GM03348 (cell line): ENCODE measurements at regions not wholly inside any gene's neighbourhood (a gene's known extent, or its start where the extent isn't known, plus 50 kb on each side); places are given as distances from the start of the nearest gene placed in this dataset.
"Not testable (repeated sequence)": the region's sequence is repeated elsewhere in the genome, so short reads cannot be mapped to it uniquely, and the experiment has no call there.

Experiments
- DNase-seq: peaks from one replicate; pipeline ENCODE4 v3.0.0; 2012; ENCODE audit warnings: low spot score

DNA sequence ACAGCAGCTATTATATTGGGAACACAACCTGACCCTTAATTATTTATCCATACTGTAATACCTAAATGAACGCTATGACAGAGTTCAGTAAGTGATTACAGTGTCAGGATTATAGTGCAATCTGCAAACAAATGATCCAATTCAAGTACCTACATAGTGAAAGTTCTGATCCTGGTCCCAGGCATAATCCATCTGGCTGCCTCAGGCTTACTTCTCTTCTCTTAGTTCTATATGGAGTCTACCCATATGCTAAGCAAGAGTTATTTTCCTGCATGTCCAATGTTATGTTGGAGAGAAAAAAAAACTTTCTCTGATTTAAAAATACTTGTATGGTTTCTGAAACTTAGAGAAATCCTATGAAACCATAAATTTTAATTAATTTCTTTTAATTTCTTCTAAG lies 1487.7 kb upstream of the SLC10A2 start:
- no peak for DNase-seq

DNA sequence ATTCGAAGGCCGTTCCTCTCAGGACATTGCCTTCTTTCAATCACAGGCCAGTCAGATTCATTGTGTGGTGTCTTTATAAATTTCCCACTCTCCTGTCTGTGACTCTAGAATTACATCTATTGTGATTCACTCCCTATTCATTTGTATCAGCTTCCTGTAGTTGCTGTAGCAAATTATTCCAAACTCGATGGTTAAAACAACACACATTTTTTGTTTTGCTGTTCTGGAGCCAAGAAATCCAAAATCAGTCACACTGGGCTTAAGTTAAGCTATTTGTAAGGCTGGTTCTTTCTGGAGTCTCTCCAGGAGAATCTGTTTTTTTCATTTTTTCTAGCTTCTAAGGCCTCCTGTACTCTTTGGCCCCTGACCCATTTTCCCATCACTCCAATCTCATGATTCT lies 1487.0 kb upstream of the SLC10A2 start:
- DNase-seq = no peak

DNA sequence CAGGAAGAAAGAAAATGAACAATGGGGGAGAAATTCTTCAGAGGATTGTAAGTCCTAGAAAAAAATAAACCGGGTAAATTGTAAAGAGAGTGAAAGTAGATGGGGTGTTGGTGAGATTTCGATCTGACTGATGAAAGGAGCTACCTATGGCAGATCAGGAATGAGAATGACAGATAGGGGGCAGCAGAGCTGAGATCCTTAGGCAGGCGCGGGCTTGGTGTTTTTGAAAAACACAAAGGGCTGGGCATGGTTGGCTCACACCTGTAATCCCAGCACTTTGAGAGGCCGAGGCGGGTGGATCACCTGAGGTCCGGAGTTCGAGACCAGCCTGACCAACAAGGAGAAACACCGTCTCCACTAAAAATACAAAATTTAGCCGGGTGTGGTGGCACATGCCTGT lies 1468.6 kb upstream of the SLC10A2 start:
- DNase-seq = no peak

DNA sequence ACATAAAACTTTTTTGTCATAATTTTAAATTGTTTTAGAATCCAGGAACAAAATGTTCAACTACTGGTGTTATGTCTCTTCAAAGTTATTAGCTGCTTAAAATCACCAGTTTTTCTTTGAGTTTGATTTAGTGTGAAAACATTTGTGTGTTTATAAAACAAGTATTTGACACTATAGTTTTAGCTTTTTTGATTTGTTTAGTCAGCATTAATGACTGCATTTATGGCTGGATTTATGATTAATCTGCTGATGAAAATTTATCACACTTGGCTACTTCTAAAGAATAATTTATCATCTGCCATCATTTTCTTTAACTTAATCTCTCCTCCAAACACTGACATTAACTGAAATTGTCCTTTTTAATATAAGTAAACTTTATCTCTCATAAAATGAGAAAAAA lies 1465.9 kb upstream of the SLC10A2 start:
- no peak for DNase-seq

DNA sequence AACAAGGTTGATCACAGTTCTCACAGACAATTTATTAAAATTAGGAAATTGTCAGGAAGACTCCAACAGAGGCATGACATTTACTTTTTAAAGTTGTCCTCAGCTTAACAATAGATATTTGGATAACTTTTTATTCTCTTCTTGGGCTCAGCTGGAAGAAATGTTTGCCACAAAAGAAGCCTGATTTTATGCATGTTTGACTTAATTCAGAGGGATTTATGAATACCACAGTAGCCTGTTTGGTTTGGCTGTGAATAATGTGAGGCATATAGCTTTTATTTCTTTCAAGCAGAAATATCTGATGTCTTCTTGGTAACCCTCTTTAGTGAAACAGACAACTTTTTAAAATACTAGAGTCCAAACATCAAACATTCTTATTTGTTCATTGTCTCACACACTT lies 1464.5 kb upstream of the SLC10A2 start:
- no peak for DNase-seq

DNA sequence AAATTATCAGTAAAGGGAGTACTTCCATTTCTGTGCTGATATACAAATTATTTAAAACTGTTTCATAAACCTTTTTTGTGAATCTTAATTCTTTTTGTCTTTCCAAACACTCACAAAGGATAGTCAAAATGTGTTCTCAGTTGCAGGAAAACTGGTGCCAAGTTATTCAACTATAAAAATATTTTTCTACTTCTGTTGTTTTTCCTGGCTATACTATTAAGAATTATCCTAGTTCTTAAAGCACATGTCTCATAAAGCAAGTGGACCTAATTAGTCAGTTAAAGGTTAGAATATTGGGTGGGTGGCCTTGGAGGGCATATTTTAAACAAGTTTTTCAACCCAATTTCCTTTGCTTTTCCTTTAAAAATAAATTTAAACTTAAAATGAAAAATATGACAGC lies 1460.3 kb upstream of the SLC10A2 start:
- DNase-seq = no peak

DNA sequence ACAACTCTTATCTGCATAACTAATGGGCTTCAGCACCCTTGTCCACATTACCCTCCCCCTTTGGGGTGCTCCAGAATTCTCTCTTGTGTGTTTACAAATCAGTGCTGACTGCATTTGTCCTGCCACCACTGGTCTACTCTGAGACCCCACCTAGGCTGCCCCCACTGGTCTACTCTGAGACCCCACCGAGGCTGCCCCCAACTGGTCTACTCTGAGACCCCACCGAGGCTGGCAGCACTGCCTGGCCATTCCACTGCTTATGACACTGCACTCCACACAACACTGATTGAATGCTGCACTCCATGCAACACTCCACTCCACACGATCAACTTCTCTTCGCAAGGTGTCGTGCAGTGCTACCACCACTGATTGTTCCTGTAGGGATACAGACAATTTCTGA lies 1459.2 kb upstream of the SLC10A2 start:
- no peak for DNase-seq

DNA sequence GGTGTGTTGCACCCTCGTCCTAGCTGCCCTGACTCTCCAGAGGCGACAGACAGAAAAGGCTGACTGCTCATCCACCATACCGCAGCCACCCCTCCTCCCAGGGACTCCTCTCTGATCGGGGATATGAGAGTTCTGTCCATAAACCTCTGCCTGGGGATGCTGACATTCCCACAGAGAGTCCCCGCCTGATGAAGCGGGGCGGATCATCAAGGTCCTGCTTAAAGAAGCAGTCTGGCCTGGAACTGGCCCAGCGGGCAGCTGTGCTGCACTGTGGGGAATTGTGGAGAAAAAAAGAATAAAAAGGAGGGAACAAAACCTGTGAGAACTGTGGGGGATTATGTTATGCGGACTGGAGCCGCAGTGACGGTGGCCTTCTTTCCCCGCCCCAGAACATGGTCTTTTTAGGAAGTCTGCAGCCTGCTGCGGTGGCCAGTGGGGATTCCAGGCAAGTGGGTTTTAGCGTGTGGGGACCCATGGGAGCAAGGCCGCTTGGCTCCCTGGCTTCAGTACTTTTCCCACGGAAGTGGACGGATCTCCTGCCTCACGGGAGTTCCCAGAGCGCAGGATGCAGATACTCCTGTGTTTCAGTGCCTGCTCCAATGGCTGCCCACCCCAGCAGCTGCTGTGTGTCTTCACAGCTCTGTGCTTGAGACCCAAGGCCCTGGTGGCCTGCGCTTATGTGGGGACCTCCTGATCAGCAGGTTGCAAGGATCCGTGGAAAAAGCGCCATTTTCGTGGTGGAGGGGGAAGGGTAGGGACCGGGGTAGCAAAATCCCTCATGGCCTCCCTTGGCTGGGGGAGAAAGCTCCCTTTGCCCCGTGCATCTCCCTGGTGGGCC lies 1456.2 kb upstream of the SLC10A2 start:
- DNase-seq = no peak

DNA sequence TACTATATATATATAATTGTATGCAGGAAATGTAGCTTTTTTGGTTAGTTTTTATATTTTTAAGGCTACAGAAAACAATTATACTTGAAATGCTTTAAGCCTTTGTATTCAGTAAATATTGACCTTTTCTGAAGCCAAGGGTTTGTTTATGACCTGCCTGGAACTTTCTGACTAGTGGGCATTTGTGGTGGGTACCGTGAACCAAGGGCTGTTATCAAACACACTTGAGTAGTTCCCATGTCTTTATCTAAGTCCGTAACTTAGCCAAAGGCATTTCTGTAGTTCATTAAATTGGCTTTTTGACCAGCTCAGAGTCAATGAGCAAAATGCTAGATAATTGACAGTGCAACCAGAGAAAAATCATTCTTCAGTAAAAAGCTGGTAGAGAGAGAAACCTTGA lies 1444.2 kb upstream of the SLC10A2 start:
- no peak for DNase-seq

DNA sequence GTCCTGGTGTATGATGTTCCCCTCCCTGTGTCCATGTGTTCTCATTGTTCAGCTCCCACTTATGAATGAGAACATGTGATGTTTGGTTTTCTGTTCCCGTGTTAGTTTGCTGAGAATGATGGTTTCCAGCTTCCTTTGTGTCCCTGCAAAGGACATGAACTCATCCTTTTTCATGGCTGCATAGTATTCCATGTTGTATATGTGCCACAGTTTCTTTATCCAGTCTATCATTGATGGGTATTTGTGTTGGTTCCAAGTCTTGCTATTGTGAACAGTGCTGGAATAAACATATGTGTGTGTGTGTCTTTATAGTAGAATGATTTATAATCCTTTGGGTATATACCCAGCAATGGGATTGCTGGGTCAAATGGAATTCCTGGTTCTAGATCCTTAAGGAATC lies 1427.3 kb upstream of the SLC10A2 start:
- DNase-seq = not testable (repeated sequence)

DNA sequence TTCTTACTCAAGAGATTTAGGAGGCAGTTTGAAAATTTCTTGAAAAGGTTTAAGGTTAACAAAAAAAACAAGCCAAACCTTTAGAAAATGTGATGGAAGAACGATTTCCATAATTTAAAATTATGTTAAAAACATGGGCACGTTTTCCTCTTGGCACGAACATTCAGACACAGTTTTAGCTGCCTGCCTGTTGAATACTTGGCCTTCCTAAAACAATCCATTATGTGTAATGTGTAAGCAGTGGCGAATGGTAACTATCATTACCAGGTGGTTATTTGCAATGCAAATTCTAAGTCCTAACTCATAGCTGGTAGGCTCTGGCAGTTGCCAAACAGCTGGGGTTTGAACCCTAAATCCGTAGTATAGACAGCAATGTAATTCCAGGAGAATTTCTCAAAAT lies 1425.7 kb upstream of the SLC10A2 start:
- DNase-seq = no peak

DNA sequence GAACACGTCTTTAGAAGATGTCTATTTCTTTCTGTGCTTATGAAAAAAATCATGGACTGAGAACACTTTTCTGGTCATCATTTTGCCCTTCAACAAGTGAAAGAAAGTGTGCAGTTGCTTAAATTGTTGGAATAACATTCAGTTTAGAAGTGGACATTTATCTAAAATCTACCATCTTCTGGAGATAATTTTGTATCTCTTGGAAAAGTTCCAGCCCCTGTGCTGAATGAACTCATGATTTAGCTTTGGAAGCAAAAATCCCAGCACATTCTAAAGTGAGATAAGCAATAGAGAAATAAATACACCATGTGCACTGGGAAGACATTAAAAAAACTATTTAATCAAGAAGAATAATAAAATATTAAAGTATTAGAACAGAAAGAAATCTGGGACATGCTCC lies 1420.8 kb upstream of the SLC10A2 start:
- no peak for DNase-seq

DNA sequence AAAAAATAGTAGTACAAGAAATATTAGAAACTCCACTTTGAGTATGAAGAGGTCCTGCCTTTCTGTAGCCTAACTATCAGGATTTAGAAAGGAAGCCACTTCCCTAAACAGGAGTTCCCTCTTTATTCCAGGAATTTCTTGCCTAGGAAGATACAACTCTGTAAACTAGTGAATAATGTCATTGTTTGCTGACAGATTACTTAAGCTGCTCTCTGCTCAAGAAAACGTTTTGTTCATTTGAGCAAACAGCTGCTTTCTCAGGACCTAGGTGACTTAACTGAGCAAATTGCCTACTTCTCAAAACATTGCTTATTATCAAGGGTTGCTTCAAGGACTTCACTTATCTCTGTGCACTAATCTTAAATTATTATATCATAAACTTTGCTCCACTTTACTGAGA lies 1419.4 kb upstream of the SLC10A2 start:
- no peak for DNase-seq

DNA sequence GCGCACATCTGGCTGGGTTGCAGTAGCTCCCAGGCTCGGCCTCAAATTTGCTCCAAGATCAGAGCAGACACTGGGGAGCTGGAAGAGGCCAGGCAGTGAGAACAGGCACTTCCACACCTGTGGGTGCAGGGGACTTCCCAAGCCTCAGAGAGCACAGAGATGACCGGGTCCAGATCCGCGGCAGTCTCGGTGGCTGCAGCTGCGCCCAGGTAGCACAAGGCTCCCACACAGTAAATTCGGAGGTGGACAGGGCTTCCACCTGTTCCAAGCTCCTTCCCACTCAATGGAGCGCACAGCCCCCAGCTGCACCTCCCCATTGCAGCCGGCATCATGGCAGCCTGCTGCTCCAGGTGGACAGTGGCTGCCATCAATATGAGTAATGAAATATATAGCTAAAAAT lies 1417.4 kb upstream of the SLC10A2 start:
- DNase-seq = no peak

DNA sequence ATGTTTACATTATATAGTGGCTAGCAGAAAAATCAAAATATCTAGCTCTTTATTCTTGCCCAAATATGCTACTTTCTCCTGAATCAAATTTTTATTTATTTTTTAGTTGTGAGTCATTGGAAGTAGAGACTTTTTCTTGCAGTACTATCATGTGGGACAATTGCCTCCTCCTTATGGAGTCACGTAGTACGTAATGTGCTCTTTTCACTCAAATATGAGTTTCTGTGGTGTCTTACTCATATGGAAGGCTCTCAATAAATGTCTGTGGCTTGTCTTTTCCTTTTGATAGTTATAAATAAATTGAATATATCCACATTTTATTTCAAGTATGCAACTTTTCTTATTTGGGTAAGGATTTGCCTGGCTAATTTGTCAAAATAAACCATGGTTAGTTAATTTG lies 1411.0 kb upstream of the SLC10A2 start:
- no peak for DNase-seq

DNA sequence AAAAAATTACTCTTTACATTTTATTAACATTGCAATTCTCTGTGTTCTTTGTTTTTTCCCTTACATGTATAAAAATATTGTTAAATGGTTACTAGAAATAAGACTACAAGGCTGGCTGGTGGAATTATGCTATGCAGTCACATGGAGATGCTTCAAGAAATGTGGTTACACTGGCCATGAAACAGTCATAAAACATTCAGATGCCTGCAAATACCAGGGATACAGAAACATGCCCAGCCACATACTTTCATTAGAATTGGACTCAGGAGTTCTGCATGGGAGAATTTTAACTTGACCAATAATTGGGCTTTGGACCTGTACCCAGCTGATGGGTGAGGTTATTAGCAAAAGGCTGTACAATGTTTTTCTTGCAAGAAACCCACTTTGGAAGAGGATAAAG lies 1407.7 kb upstream of the SLC10A2 start:
- no peak for DNase-seq

DNA sequence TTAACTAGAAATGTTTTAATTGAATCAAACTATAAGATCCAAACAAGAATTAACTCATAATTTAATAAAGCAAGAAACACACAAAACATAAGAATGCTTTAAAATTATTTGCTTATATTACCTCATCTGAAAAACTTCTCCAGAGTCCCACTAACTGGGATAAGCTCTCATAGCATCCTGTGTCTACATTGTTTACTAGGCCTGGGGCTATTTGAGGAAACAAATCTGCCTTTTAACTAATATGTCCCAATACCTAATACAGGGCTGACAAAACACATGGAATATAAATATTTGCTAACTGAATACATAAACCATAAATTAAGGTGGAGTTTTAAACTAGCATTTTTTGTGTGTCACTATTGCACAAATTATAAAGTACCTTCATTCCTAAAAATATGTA lies 1399.8 kb upstream of the SLC10A2 start:
- DNase-seq = no peak

DNA sequence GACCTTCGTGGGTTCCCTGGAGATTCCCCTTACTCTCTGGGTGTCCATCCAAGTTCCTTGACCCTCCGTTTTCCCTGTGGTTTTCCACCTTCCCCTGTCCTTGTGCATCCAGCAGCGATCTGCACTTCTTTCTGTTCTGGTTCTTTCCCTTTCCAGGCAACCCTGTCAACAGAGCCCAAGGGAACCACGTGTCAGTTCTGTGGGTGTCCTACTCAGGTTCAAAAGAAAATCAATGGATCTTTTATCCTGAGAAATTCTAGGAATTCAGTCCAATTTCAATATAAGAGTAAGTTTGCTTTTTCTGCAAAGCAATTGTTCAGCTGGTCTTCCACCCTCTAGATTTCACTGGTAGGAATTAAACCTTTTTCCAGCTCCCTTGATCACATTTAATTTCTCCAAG lies 1394.8 kb upstream of the SLC10A2 start:
- DNase-seq = no peak

DNA sequence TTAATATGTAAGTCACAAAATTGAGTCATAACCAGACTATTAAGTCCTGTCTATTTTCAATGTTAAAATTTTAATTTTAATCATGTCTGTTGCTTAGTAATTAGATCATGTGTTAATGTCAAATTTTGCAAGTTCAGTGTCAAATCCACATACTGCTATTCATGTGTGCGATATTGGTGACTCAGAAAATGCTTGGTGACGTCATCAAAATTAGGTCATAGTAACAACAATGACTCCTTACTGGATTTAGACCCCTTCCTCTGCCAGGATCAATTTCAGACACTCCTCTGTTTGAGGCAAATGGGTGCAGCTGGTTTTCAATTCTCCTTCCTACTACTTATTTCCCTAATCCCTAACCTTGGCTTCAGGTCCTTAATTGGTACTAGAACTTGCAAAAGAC lies 1394.3 kb upstream of the SLC10A2 start:
- DNase-seq = no peak

DNA sequence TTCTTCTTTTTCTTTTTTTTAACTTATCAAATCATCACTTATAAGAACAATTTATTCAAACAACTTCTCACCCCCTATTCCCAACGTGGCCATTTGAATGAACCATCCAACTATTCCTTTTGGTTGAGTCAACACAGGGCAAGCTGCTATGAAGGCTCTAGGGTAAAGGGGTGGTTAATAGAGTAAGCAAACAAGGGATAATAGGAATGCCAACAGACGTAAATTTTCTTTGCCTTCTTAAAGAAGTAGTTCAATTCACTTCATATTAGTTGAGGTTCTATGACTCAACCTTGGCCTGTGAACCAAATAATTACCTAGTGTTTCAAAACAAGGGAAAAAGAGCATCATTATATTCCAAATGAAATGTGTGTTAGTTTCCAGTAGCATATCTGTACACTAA lies 1383.8 kb upstream of the SLC10A2 start:
- DNase-seq = no peak

DNA sequence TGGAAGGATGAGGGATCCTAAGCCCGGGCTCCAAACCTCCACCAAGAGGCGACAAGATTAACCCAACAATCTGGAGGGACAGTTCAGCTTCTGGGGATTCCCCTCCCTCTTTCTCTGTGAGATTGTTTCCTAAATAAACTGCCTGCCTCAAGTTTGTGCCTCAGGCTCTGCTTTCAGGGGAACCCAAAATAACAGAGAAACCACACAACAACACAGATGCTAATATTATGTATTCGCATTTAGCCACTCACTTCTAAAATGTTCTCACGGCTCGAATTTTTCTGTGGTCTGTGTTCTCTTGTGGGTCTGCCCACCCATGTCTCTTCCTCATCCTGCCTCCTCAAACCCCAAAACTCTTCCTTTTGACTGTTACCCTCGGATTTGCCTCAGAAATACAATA lies 1381.1 kb upstream of the SLC10A2 start:
- DNase-seq = no peak

DNA sequence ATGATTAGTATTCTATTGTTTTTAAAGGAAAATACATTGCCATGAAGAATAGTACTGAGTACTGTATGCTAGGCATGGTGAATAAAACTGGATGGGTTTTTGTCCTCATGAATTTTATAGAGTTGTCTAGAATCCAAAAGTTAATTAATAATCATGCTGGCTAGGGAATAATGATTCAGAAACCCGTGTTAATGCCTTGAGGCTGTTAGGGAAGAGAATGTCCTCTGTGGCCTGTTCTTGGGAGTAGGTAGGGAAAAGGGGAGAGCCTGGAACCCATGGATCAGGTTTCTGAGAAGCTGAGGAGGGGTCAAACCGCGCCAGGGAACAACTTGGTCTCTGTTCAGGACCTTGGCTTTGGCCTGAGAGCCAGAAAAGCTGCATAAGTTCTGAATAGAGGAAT lies 1376.3 kb upstream of the SLC10A2 start:
- no peak for DNase-seq

DNA sequence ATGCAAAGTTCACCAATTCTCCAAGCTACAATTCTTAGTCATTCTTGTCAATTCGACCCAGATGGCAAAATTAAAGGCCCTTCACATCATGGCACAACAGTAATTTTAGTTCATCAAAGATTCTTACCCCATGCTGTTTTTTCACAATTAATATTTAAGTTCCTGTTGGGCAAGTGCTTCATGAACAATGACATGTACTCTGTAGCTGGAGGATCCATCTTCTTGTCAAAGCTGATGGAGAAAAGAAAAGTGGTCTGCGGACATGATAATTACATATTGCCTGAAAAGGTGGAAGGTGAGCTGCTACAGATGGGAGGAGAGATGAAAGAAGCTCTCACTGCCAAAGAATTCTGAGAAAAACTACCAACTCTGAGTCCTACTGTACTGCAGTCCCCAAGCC lies 1370.3 kb upstream of the SLC10A2 start:
- DNase-seq = no peak

DNA sequence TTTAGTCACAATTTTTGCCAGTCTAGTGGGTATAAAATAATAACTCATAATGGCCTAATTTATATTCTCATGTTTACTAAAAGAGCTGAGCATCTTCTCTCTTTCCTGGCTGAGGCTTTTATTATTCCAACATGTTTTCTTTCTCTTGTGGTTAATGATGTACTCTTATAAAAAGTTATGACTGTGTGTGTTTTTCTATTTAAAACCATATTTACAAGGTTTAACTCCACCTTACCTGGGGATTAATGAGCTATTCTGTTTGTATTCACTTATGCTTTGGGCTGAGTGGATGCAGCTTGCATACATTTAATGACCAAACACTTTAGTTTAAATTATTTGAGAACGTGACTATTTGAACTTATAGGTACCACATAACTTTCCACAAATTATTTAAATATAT lies 1365.7 kb upstream of the SLC10A2 start:
- DNase-seq = no peak

DNA sequence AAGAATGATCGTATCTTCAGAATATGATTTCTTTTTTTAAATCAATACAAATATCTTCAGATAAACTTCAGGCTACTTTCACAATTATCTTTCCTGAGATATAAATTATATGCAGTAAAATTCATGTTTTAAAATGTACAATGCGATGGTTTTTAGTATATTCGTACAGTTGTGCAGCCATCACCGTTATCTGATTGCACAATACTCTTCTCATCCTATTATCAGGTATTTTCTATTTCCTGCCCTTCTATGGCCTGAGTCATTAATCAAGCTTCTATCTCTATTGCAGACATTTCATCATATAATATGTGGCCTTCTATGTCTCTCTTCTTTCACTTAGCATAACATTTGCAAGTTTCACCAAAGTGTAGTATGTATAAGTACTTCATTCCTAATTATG lies 1360.2 kb upstream of the SLC10A2 start:
- no peak for DNase-seq
